ENCODE measurements at regions not wholly inside any gene's neighbourhood (a gene's known extent, or its start where the extent isn't known, plus 50 kb on each side); places are given as distances from the start of the nearest gene placed in this dataset.
"Not testable (repeated sequence)": the region's sequence is repeated elsewhere in the genome, so short reads cannot be mapped to it uniquely, and the experiment has no call there.

- not testable (repeated sequence) for TF ChIP-seq IRF2 (CRISPR knock-in tag; IDR thresholded peaks at IDR 0.05; ENCODE audit: borderline replicate concordance, low read depth); PREB (CRISPR knock-in tag; IDR thresholded peaks at IDR 0.05; ENCODE audit: borderline replicate concordance); CTCF (IDR thresholded peaks at IDR 0.05); JUN (CRISPR knock-in tag; IDR thresholded peaks at IDR 0.05); ETV6 (CRISPR knock-in tag; IDR thresholded peaks at IDR 0.05); ATF2 (CRISPR knock-in tag; IDR thresholded peaks at IDR 0.05; ENCODE audit: borderline replicate concordance, low read depth); USF1 (CRISPR knock-in tag; IDR thresholded peaks at IDR 0.05); MAX (CRISPR knock-in tag; IDR thresholded peaks at IDR 0.05); ZNF138 (CRISPR knock-in tag; conservative IDR thresholded peaks at IDR 0.05); ZNF263 (CRISPR knock-in tag; IDR thresholded peaks at IDR 0.05; ENCODE audit: low read depth); KAT7 (CRISPR knock-in tag; IDR thresholded peaks at IDR 0.05; ENCODE audit: borderline replicate concordance)
These were observed 67.0 kb upstream of the PAM start for GRCh38 chr5:102688076-102688475.

Measured in WTC11 (cell line).